Activated naive CD8-positive, alpha-beta T cell treated with anti-CD3 and anti-CD28 coated beads, Interleukin-2, amount 10 ng/mL, durations not matched to agents 7 days and 5 days (primary cell): ENCODE measurements at regions not wholly inside any gene's neighbourhood (a gene's known extent, or its start where the extent isn't known, plus 50 kb on each side); places are given as distances from the start of the nearest gene placed in this dataset.

Source experiments
- ATAC-seq: fragments of 150-1000 bp; cut with Tn5 transposase; one replicate; pipeline ENCODE4 v1.10.0; 2021; ENCODE audit warnings: low read depth, moderate library complexity
- POLR2A ChIA-PET: fragments of 350-600 bp; sonication (Branson Sonifier 250); formaldehyde crosslinking; loops from one replicate; lab custom pipeline; 2021; ENCODE audit warnings: antibody characterized with exemption; lab: Charles Lee
- DNase-seq: peaks from one replicate; pipeline ENCODE4 v3.0.0; 2021
- H3K27ac Mint-ChIP-seq: one replicate; pipeline ENCODE4 v1.8.0; 2022; ENCODE audit warnings: mild to moderate bottlenecking, mixed read lengths
- H3K27me3 Mint-ChIP-seq: one replicate; pipeline ENCODE4 v1.8.0; 2022; ENCODE audit warnings: mild to moderate bottlenecking, moderate library complexity, mixed read lengths
- H3K36me3 Mint-ChIP-seq: one replicate; pipeline ENCODE4 v1.8.0; 2021; ENCODE audit warnings: mild to moderate bottlenecking, mixed read lengths
- H3K4me1 Mint-ChIP-seq: one replicate; pipeline ENCODE4 v1.8.0; 2021; ENCODE audit warnings: mixed read lengths
- H3K4me3 Mint-ChIP-seq: one replicate; pipeline ENCODE4 v1.8.0; 2022; ENCODE audit warnings: mild to moderate bottlenecking, moderate library complexity, mixed read lengths
- H3K9me3 Mint-ChIP-seq: one replicate; pipeline ENCODE4 v1.8.0; 2021; ENCODE audit warnings: mixed read lengths

DNA sequence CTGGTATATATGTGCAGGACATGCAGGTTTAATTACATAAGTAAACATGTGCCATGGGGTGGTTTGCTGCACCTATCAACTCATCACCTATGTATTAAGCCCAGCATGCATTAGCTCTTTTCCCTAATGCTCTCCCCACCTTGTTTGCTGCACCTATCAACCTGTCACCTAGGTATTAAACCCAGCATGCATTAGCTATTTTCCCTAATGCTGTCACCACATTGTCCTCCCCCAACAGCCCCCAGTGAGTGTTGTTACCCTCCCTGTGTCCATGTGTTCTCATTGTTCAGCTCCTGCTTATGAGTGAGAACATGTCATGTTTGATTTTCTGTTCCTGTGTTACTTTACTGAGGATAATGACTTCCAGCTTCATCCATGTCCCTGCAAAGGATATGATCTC lies 300.5 kb downstream of the ANKRD7 start:
- ATAC-seq (no peak), DNase-seq (no peak)
- no peaks in the 10 kb centered on the region for H3K4me1 Mint-ChIP-seq
- no peak overlapping the region for H3K27ac Mint-ChIP-seq
- POLR2A ChIA-PET, result no interaction called here
- no peaks in the 10 kb centered on the region for H3K9me3 Mint-ChIP-seq
- no peaks in the 10 kb centered on the region for H3K27me3 Mint-ChIP-seq
- H3K4me3 Mint-ChIP-seq, result no peak overlapping the region
- no peaks in the 10 kb centered on the region for H3K36me3 Mint-ChIP-seq

DNA sequence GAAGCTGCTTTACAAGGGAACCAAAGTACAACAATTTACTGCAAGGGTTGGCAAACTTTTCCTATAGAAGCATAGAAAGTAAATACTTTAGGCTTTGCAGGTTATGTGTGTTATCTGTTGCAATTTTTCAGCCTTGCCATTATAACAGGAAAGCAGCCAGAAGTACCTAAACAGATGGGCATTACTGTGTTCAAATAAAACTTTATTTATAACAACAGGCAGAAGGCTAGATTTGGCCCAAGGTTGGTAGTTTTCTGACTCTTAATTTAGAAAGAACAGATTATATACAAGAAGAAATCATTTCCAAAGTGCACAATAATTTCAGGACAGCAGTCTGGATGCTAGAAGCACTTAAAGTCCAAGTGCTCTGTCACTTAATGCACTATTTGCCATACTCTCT lies 307.1 kb downstream of the ANKRD7 start:
- no peaks in the 10 kb centered on the region for H3K9me3 Mint-ChIP-seq
- H3K27ac Mint-ChIP-seq, result no peak overlapping the region
- no peaks in the 10 kb centered on the region for H3K36me3 Mint-ChIP-seq
- no peak for DNase-seq
- H3K27me3 Mint-ChIP-seq, result no peaks in the 10 kb centered on the region
- POLR2A ChIA-PET, result no interaction called here
- no peak for ATAC-seq
- no peaks in the 10 kb centered on the region for H3K4me1 Mint-ChIP-seq
- no peak overlapping the region for H3K4me3 Mint-ChIP-seq

- H3K4me3 Mint-ChIP-seq, result no peak overlapping the region
Observed at GRCh38 chr7:118559207-118559606, 334.7 kb downstream of the ANKRD7 start.

DNA sequence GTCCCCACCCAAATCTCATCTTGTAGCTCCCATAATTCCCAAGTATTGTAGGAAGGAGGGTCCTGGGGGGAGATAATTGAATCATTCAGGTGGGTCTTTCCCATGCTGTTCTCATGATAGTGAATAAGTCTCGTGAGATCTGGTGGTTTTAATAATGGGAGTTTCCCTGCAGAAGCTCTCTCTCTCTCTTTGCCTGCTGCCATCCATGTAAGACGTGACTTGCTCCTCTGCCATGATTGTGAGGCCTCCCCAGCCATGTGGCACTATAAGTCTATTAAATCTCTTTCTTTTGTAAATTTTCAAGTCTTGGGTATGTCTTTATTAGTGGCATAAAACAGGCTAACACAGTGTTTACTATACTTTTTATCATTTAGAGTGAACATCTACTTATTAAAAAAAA lies 338.8 kb downstream of the ANKRD7 start:
- H3K27me3 Mint-ChIP-seq, result no peaks in the 10 kb centered on the region
- DNase-seq (no peak), ATAC-seq (no peak)
- H3K4me1 Mint-ChIP-seq, result no peaks in the 10 kb centered on the region
- no peaks in the 10 kb centered on the region for H3K36me3 Mint-ChIP-seq
- H3K9me3 Mint-ChIP-seq, result no peaks in the 10 kb centered on the region
- H3K27ac Mint-ChIP-seq, result no peak overlapping the region
- POLR2A ChIA-PET, result no interaction called here
- no peak overlapping the region for H3K4me3 Mint-ChIP-seq

More at GRCh38 chr7:118559207-118559606, 334.7 kb downstream of the ANKRD7 start:
- Mint-ChIP-seq H3K27ac (no peak overlapping the region), H3K9me3 (no peaks in the 10 kb centered on the region), H3K4me1 (no peaks in the 10 kb centered on the region), H3K27me3 (no peaks in the 10 kb centered on the region), H3K36me3 (no peaks in the 10 kb centered on the region)
- no peak for ATAC-seq
- POLR2A ChIA-PET, result no interaction called here
- no peak for DNase-seq

DNA sequence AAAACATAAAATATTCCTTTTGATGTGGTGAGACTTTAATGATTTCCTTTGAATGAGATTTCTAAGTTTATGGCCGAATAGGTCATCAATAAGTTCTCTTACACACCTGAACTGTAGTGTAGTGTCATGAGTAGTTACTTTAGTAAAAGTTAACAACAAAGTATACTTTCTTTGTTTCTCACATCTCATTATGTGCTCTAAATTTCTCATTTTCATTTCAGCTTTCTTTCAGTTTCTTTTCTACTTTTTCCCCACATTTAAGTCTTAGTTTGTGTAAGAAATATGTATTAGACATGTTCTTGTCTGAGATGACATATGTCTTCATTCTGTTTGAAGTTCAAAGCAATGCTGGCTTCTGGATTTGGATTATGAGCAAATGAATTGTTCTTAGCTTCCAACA lies 348.1 kb downstream of the ANKRD7 start:
- POLR2A ChIA-PET, result no interaction called here
- H3K4me3 Mint-ChIP-seq, result no peak overlapping the region
- no peak for ATAC-seq
- H3K4me1 Mint-ChIP-seq, result no peaks in the 10 kb centered on the region
- DNase-seq, result no peak
- no peaks in the 10 kb centered on the region for H3K9me3 Mint-ChIP-seq
- no peaks in the 10 kb centered on the region for H3K36me3 Mint-ChIP-seq
- no peaks in the 10 kb centered on the region for H3K27me3 Mint-ChIP-seq
- H3K27ac Mint-ChIP-seq, result no peak overlapping the region

DNA sequence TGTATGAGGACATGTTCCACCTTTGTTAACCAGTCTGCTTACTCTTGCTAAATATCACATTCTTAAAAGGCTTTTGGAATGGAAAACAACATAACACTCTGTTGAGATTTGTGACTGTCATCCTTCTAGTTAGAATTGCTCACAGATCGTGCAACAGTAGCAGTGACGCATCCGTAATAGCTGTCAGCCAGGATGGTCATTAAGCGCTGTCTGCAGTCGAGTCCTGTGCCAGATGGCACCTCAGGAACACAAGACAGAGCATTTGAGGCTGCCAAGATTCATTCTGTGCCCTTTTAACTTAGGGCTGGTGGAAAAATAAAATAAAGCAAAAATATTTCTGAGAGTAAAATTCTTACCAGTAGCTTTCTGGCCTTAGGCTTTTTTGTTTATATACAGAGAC lies 348.6 kb downstream of the ANKRD7 start:
- Mint-ChIP-seq H3K27ac (no peak overlapping the region), H3K36me3 (no peaks in the 10 kb centered on the region), H3K9me3 (no peaks in the 10 kb centered on the region), H3K4me1 (no peaks in the 10 kb centered on the region), H3K27me3 (no peaks in the 10 kb centered on the region), H3K4me3 (no peak overlapping the region)
- DNase-seq (no peak), ATAC-seq (no peak)
- POLR2A ChIA-PET, result no interaction called here

DNA sequence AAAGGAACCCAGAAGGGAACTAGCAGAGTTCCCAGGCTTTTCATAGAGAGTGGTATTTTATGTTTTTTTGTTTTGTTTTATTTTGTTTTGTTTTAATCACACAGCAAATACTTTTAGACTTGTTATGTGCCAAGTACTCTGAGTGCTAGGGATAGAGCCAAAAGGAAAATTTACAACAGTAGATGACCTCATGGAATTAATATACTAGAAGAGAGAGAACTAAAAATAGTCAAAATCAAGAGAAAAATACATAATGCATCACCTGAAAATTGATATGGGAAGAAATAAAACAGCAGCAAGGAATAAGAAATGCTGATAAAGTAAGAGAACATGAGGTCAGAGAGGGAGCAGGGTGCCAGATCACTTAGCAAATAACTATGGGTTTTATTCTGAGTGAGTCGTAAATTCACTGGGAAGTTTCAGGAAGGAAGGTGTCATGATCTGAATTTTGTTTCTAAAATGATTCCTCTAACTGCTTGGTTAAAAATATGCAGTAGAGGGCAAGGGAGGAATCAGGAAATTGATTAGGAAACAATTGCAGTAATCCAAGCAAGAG lies 351.0 kb downstream of the ANKRD7 start:
- DNase-seq (no peak), ATAC-seq (no peak)
- POLR2A ChIA-PET, result no interaction called here
- Mint-ChIP-seq H3K27me3 (no peaks in the 10 kb centered on the region), H3K9me3 (no peaks in the 10 kb centered on the region), H3K4me1 (no peaks in the 10 kb centered on the region), H3K4me3 (no peak overlapping the region), H3K27ac (no peak overlapping the region), H3K36me3 (no peaks in the 10 kb centered on the region)

DNA sequence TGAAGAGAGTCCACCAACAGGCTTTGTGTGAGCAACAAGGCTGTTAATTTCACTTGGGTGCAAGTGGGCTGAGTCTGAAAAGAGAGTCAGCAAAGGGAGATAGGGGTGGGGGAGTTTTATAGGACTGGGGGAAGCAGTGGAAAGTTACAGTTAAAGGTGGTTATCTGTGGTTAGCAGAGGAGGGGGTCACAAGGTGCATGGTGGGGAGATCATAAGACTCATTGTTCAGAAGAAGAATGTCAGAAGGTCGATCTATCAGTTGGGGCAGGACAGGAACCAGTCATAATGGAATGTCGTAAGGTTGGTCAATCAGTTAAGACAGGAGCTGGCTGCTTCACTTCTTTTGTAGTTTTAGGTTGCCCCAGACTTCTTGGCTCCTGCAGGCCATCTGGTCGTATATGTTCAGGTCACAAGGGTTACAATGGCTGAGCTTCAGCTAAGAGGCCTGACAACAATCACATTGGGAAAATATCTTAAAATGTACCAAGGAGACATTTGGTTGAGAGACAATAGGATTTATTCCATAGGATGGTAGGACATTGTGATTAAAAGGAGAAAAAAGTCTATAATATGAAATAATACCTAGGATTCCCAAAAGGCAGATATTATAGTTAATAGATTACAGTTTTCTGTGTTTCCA lies 356.4 kb downstream of the ANKRD7 start:
- no peaks in the 10 kb centered on the region for H3K4me1 Mint-ChIP-seq
- DNase-seq (no peak), ATAC-seq (no peak)
- no peaks in the 10 kb centered on the region for H3K27me3 Mint-ChIP-seq
- H3K9me3 Mint-ChIP-seq, result peaks cover 2% of the 10 kb centered on the region
- H3K27ac Mint-ChIP-seq, result no peak overlapping the region
- H3K4me3 Mint-ChIP-seq, result no peak overlapping the region
- POLR2A ChIA-PET, result no interaction called here
- no peaks in the 10 kb centered on the region for H3K36me3 Mint-ChIP-seq

DNA sequence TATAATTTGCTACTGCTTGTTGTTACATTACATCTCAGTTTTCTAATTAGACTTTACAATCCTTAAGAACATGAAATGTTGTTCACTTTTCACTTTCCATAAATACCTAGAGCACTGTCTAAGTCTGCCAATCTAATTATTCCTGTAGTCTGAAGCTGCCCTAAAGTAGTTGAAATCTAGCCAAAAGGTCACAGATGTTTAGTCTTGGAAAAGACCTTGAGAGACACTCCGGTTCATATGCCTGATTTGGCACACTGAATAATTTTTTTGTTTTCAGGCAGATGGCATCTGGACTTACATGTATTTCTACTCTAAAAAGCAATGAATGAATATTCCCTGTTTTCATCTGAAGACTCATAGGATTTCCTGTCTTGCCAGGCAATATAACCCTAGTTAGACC lies 359.1 kb downstream of the ANKRD7 start:
- H3K4me1 Mint-ChIP-seq, result no peaks in the 10 kb centered on the region
- H3K36me3 Mint-ChIP-seq, result no peaks in the 10 kb centered on the region
- no peak for ATAC-seq
- DNase-seq, result no peak
- peaks cover 6% of the 10 kb centered on the region for H3K9me3 Mint-ChIP-seq
- no peaks in the 10 kb centered on the region for H3K27me3 Mint-ChIP-seq
- no peak overlapping the region for H3K27ac Mint-ChIP-seq
- no peak overlapping the region for H3K4me3 Mint-ChIP-seq
- POLR2A ChIA-PET, result no interaction called here

GRCh38 chr7:118586248-118586647 lies 361.7 kb downstream of the ANKRD7 start:
- no peak for ATAC-seq
- Mint-ChIP-seq H3K4me3 (no peak overlapping the region), H3K27ac (no peak overlapping the region), H3K27me3 (no peaks in the 10 kb centered on the region), H3K4me1 (no peaks in the 10 kb centered on the region), H3K9me3 (peaks cover 6% of the 10 kb centered on the region), H3K36me3 (no peaks in the 10 kb centered on the region)
- no peak for DNase-seq
- POLR2A ChIA-PET, result no interaction called here

DNA sequence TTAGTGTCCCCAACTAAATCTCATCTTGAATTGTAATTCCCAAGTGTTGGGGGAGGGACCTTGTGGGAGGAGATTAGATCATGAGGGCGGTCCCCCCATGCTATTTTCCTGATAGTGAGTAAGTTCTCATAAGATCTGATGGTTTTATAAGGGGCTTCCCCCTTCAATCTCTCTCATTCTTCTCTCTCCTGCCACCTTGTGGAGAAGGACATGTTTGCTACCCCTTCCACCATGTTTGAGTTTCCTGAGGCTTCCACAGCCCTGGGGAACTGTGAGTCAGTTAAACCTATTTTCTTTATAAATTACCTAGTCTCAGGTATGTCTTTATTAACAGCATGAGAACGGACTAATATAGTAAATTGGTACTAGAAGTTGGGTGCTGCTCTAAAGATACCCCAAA lies 365.6 kb downstream of the ANKRD7 start:
- DNase-seq, result no peak
- no peaks in the 10 kb centered on the region for H3K27me3 Mint-ChIP-seq

DNA sequence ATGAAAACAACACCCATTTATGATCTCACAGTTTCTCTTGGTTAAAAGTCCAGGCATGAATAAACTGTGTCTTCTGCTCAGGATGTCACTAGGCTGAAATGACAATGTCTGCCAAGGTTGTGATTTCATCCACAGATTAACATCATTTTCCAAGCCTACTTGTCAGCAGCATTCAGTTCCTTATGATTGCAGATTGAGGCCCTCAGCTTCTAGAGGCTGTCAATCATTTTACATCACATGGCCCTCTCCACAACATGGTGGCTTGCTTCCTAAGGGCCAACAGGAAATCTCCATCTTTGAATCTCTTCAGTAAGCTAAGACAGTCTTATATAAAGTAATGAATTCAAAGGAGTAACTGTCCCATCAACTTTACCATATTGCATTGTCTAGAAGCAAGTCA lies 377.6 kb downstream of the ANKRD7 start:
- ATAC-seq (no peak), DNase-seq (no peak)
- Mint-ChIP-seq H3K36me3 (no peaks in the 10 kb centered on the region), H3K9me3 (no peaks in the 10 kb centered on the region), H3K4me3 (no peak overlapping the region), H3K4me1 (no peaks in the 10 kb centered on the region), H3K27ac (no peak overlapping the region), H3K27me3 (no peaks in the 10 kb centered on the region)
- POLR2A ChIA-PET, result no interaction called here

More for the DNA sequence above, 365.6 kb downstream of the ANKRD7 start:
- Mint-ChIP-seq H3K36me3 (no peaks in the 10 kb centered on the region), H3K4me3 (no peak overlapping the region), H3K4me1 (no peaks in the 10 kb centered on the region), H3K27ac (no peak overlapping the region), H3K9me3 (peaks cover 4% of the 10 kb centered on the region)
- POLR2A ChIA-PET, result no interaction called here
- ATAC-seq, result no peak

DNA sequence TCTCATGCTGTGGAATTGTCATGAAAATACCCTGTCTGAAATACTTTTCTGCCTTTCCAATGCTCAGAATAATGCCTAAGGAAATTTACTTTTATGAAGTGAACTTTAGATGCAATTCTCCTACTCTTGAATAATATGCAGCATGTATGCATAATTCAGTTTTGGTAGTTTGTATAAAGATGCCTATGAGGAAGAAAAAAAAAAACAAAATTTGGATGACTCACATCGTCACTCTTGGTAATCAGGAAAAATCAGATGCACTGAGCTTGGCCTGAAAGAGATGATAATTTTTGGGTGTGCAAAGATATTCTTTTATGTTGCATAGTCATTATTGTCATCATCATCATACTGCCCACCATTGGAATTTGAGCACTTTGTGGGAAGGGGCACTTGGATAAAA lies 382.1 kb downstream of the ANKRD7 start:
- Mint-ChIP-seq H3K36me3 (no peaks in the 10 kb centered on the region), H3K9me3 (no peaks in the 10 kb centered on the region), H3K4me3 (no peak overlapping the region), H3K27me3 (no peaks in the 10 kb centered on the region), H3K4me1 (no peaks in the 10 kb centered on the region), H3K27ac (no peak overlapping the region)
- ATAC-seq (no peak), DNase-seq (no peak)
- POLR2A ChIA-PET, result no interaction called here

DNA sequence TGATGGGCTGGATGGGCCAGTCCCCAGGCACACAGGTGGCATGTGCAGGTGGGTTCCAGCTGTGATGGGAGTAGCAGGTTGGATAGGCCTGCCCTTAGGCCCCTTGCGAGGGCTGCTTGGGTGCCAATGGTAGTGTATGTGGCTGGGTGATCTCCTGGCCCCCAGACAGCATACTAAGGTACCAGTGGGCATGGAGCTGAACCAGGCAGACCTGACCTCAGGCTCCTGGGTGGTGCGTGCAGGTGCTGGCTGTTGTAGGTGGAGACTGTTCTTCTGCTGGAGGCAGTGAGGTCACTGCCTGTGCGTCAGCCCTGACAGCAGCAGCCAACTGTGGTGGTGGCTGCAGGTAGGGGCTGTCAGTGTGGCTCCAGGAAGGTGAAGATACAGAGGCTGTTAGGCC lies 384.7 kb downstream of the ANKRD7 start:
- Mint-ChIP-seq H3K4me3 (no peak overlapping the region), H3K9me3 (no peaks in the 10 kb centered on the region), H3K36me3 (no peaks in the 10 kb centered on the region), H3K27ac (no peak overlapping the region), H3K4me1 (no peaks in the 10 kb centered on the region), H3K27me3 (no peaks in the 10 kb centered on the region)
- DNase-seq (no peak), ATAC-seq (no peak)
- POLR2A ChIA-PET, result no interaction called here
